GM06990 (cell line): ENCODE measurements at regions not wholly inside any gene's neighbourhood (a gene's known extent, or its start where the extent isn't known, plus 50 kb on each side); places are given as distances from the start of the nearest gene placed in this dataset.

ENCODE experiments used
- DNase-seq: peaks from one replicate; pipeline ENCODE4 v3.0.0-alpha.2; 2011; ENCODE audit not compliant: insufficient read length; ENCODE audit errors: extremely low read depth
- H3K27me3 ChIP-seq: replicated peaks from 2 replicates; pipeline ENCODE4 v1.6.0; 2011; ENCODE audit warnings: low read length; ENCODE audit not compliant: control insufficient read depth, insufficient read depth
- H3K36me3 ChIP-seq: 2 replicates; pipeline ENCODE4 v1.5.1; 2011; ENCODE audit warnings: low read length; ENCODE audit not compliant: control insufficient read depth, insufficient read depth
- H3K4me3 ChIP-seq: replicated peaks from 2 replicates; pipeline ENCODE4 v1.5.1; 2011; ENCODE audit warnings: low read depth, mild to moderate bottlenecking, control low read depth, low read length
- TF ChIP-seq, protein P1 (sequence below): IDR thresholded peaks from 2 replicates; pipeline ENCODE4 v1.5.1; 2011; ENCODE audit warnings: low read length, control low read depth, mild to moderate bottlenecking, inconsistent platforms; ENCODE audit not compliant: insufficient read depth, poor library complexity, severe bottlenecking

DNA sequence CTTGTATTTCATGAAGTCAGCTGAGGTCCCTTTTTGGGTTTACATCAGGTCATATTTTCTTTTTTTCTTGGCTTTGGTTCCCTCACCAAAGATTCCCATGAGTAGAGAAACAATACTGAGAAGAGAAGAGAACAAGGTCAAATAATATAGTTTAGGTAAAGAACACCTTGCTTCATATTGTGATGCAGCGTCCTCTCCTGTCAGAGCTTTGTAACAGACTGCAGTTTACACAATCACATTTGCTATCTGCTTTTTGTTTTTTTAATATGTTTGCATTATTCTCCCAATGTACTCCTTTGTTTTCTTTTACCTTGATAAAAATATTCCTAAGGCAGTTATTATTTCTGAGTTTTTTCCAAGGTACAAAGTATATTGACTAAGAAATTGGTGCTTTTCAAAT is 283.2 kb downstream of the SHOX2 start:
- Histone ChIP-seq H3K36me3 (no peaks in the 10 kb centered on the region), H3K4me3 (no peak overlapping the region), H3K27me3 (no peaks in the 10 kb centered on the region)
- TF ChIP-seq, protein P1, sequence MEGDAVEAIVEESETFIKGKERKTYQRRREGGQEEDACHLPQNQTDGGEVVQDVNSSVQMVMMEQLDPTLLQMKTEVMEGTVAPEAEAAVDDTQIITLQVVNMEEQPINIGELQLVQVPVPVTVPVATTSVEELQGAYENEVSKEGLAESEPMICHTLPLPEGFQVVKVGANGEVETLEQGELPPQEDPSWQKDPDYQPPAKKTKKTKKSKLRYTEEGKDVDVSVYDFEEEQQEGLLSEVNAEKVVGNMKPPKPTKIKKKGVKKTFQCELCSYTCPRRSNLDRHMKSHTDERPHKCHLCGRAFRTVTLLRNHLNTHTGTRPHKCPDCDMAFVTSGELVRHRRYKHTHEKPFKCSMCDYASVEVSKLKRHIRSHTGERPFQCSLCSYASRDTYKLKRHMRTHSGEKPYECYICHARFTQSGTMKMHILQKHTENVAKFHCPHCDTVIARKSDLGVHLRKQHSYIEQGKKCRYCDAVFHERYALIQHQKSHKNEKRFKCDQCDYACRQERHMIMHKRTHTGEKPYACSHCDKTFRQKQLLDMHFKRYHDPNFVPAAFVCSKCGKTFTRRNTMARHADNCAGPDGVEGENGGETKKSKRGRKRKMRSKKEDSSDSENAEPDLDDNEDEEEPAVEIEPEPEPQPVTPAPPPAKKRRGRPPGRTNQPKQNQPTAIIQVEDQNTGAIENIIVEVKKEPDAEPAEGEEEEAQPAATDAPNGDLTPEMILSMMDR, result no peak
- no peak for DNase-seq

GRCh38 chr3:157820157-157820517 is 286.1 kb downstream of the SHOX2 start:
- Histone ChIP-seq H3K27me3 (no peaks in the 10 kb centered on the region), H3K36me3 (no peaks in the 10 kb centered on the region), H3K4me3 (no peak overlapping the region)
- DNase-seq, result no peak
- TF ChIP-seq, protein P1, result no peak

DNA sequence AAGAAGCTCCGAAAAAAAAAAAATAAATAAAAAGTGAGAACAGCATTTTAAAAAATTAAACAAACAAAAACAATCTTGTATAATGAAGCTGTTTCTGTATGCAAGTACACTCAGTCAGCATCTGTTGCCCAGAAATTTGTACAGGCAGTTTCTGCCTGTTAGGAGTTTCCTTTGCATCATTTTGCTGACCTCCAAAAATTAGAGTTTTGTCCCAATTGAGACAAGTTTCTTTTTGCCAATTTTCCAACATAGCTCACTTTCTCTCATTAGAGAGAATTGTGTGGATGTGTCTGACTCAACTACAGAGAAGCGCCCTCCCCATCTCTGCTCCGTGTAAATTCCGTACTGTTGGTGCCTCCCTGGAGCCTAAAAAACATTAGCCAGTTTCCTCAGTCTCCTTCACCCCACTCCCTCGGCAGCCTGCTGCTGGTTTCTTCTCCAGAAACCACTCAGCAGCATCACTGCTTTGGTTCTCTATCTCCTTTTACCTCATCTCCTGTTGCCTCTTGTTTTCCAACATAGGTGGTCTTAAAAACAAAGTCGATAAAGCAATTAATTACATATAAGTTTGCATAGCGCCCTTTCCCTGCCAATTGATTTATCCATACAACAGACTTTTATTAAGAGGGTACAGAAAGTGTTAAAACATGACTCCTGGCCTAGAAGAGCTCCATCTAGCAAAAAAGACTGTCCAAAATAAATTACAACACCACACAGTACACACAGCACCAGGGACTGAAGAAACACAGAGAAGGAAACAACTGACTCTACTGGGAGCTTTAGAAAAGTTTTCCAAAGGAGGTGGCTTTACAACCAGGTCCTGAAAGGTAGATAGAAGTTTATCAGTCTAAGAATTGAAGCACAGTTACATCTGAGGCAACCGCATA is 286.7 kb downstream of the SHOX2 start:
- Histone ChIP-seq H3K36me3 (no peaks in the 10 kb centered on the region), H3K27me3 (no peaks in the 10 kb centered on the region), H3K4me3 (no peak overlapping the region)
- DNase-seq, result no peak
- TF ChIP-seq, protein P1, result no peak

DNA sequence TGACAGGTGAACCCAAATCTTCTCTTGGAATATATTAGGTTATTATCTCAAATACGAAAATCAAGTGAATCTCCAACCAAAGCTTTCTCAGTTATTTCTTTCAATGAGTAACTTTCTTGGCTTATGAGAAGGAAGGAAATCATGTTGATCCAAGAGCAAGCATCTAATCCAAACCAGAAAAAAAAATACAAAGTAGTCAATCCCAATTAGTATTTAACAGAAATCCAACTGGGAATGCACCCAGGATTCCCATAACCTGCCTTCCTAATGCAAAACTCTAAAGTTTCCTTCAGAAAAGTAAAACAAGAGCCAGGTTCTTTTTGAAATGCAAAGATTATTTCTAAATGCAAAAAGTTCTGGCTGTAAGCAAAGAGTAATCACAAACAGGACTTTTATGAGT is 289.3 kb downstream of the SHOX2 start:
- TF ChIP-seq, protein P1, result no peak

DNA sequence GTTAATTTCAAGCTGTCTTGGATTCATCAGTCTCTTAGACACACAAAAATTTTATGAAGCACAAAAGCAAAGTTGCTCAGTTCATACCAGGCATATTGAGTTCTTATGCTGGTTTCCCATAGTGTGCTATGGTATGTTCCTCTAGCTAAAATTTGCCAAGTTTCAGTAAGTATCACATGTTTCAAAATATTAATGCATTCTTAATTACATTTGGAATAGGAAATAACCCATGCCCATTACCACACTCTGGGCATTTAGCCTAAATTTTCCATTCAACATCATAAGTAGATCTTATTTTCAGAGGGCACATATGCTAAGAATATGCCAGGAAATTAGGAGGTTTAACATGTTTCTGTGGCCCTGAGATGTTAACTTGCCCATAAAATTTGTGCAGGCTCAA is 289.9 kb downstream of the SHOX2 start:
- Histone ChIP-seq H3K36me3 (no peaks in the 10 kb centered on the region), H3K4me3 (no peak overlapping the region), H3K27me3 (no peaks in the 10 kb centered on the region)
- TF ChIP-seq, protein P1, result no peak
- no peak for DNase-seq

More for the DNA sequence above, 289.3 kb downstream of the SHOX2 start:
- Histone ChIP-seq H3K27me3 (no peaks in the 10 kb centered on the region), H3K36me3 (no peaks in the 10 kb centered on the region), H3K4me3 (no peak overlapping the region)
- DNase-seq, result no peak
